Upper lobe of left lung (tissue), 4 donors: ENCODE measurements at regions not wholly inside any gene's neighbourhood (a gene's known extent, or its start where the extent isn't known, plus 50 kb on each side); places are given as distances from the start of the nearest gene placed in this dataset.

ENCODE experiments used
- CTCF ChIP-seq, 6 experiments: fragments of 450-650 bp in 4 of 6; fragments of 200-600 bp in 2 of 6; sonication (generic) in 2 of 6; IDR thresholded peaks; one replicate each; pipeline ENCODE4 v1.5.1; 2016 to 2019; ENCODE audit warnings: antibody characterized with exemption in 6 of 6
- EP300 ChIP-seq, 4 donors: sonication (generic); formaldehyde crosslinking; IDR thresholded peaks; one replicate each; pipeline ENCODE4 v1.5.1; 2017; ENCODE audit warnings: antibody characterized with exemption in 4 of 4, control low read depth in 2 of 4
- POLR2A ChIP-seq, 4 donors: fragments of 450-650 bp; IDR thresholded peaks; one replicate each; pipeline ENCODE4 v1.5.1; 2016 to 2017; ENCODE audit warnings: antibody characterized with exemption in 4 of 4, mild to moderate bottlenecking in 2 of 4
- POLR2AphosphoS5 ChIP-seq, 2 donors: sonication (generic); formaldehyde crosslinking; IDR thresholded peaks; one replicate each; pipeline ENCODE4 v1.5.1; 2017; ENCODE audit warnings: antibody characterized with exemption in 2 of 2

- TF ChIP-seq CTCF (IDR thresholded peaks at IDR 0.05) (no peak), EP300 (IDR thresholded peaks at IDR 0.05) (no peak), POLR2AphosphoS5 (IDR thresholded peaks at IDR 0.05) (no peak), POLR2A (IDR thresholded peaks at IDR 0.05) (no peak)
These were observed 64.7 kb upstream of the NFIL3 start for GRCh38 chr9:91488341-91488740.
